GM21619 (cell line): ENCODE measurements at regions not wholly inside any gene's neighbourhood (a gene's known extent, or its start where the extent isn't known, plus 50 kb on each side); places are given as distances from the start of the nearest gene placed in this dataset.

Experiments
- ATAC-seq: cut with Tn5 transposase; IDR thresholded peaks from one replicate; pipeline ENCODE4 v1.9.1; 2021; ENCODE audit not compliant: unreplicated experiment

DNA sequence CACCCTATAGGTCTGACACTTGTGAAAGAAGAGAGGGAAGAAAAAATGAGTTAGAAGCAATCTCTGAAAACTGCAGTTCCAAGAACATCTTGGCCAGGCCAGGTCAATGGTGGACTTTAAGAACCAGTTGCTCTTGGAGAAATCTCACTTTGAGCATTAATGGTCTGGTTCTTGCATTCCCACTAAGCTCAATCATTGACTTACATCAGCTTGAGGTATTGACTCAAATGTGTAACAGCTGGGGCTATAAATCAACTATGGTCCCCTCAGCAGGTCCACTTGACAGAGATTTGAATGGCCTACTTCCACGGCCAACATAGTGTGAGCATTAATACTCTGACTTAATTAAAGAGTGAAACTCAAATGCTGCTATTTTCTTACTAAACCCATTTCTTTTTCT is 357.8 kb upstream of the RGMB start:
- no peak for ATAC-seq

DNA sequence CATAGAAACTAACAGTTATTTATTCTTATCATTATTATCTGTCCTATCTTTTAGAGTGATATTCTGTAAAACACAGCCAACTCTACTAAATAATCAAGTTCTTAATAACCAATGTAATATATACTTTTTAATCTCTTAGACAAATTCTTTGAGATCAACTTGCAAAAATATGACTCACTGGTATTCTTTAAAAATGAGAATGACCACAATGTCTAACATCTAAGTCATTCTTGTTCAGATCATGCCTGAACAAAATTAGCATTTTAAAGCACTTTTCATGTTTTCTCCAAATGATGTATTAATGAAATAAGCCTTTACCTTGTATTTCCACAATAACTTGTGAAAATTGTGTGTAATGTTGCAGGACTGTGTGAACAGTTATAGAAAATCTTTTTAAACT is 356.9 kb upstream of the RGMB start:
- no peak for ATAC-seq

DNA sequence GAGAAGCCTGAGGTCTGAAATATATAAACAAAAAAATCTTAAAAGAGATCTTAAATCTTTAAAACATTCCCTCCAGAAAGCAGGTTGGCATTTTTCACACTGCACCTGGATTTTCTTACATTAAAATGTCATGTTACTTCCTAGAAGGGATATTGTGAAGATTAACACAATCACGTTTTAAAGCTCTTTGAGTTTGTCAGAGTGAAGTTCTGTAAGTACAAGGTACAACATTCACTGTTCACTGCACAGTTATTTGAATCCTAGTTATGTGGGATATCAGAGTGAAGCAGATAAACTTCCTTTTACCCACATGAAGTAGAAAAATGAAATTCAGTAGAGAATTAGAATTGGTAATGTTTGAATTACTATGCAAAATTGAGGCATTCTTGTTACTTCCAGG is 353.6 kb upstream of the RGMB start:
- ATAC-seq, result no peak

DNA sequence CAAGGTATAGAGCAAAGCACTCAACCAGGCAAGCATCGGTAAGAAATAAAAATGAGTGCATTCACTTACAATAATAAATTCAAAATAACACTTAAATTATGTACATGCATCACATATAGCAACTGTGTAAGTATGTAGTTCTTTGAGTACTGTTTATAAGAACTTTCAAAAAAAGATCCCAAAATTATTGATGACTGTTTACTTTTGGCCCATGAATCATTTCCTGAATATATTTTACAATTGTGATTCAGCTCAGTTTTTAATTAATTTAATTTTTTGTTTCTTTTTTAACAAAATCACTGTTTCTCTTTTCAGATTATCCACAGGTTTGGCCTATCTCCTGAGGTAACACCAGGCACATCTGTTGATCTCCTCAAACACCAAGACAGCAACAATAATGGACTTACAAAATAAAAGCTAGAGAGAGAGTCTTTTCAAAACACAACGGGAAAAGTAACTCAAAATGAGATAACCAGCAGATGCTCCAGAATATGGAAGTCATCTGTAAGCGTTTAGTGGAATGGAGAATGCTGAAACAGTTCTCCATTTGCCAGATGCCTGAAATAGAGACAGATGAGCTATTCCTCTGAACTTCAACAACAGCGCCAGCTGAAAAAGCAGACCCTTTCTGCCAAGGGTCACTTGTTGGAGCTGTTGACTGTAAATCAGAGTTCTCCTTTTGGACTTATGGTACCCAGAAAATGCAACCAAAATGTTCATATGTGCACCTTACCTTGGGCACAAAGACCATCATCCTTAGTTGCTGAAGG is 348.6 kb upstream of the RGMB start:
- no peak for ATAC-seq

DNA sequence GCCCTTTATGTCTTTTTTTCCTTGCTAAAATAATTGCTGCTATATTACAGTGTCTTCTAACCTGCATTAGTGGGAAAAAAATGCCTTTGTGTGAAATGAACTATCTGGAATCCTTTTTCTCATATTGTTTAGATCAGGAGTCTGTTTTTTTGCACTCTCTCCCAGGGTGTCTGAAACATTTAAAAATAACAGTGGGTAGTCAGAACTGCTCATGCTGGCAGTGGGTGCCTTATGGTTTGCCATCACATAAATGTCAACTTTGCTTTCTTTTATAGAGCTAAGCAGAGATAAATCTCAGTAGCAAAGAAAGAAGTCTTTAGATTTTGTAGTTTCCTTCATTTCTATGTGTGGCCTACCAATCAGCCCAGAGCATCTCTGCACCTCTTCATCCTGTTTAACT is 347.8 kb upstream of the RGMB start:
- no peak for ATAC-seq

DNA sequence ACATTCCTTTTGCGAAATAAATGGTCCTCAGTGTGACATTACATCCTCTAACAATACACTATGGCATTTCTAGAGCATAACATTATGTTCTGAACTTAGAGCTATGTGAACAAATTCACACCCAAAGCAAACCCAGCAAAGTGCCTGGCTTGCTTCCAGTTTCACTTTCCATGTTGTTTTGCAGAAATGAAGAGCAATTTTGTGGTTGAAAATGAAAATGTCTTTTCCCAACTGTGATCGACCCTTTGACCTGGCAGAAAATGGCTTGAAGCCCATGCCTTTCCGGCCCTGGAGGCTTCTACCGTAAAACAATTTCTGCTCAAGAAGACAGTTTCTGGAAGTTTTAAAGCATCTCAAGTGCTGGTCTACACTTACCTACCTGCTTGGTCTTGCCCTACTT is 344.7 kb upstream of the RGMB start:
- ATAC-seq, result peak; percentile 52

DNA sequence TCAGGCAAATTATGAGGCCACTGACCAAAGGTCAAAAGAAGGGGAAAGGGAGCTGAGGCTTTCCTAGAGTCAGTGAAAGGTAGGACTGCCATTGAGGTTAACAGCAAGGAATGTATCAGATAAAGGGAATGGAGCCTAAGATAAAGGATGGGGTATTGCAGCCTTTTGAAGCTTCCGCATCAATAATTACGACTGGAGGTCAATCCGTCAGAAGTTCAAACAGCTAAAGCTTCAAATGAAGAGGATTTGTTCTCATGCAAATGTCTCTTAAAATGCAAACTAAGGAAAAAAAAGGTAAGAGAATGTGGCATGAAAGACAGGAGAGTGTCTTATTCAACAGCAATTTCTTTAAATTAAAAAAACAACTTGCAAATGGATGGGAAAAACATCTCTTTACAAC is 341.1 kb upstream of the RGMB start:
- ATAC-seq, result no peak

DNA sequence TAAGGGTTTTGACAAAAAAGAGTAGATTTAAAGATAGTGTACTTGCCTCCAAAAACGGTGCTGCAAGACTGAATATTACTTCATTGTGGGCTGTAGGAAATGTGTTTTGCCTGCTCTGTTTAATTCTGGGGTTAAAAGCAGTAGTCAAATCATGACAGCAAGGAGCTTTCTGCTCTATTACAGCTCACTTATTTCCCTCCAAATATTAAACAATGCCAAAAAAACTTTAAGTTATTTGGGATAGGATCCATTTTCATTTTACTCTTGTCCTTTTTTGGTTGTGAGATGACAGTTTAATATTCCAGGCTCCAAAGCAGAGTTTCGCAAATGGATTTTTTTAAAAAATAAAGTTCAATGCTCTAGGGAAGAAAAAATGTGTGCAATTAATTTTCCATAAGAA is 340.4 kb upstream of the RGMB start:
- ATAC-seq, result no peak

DNA sequence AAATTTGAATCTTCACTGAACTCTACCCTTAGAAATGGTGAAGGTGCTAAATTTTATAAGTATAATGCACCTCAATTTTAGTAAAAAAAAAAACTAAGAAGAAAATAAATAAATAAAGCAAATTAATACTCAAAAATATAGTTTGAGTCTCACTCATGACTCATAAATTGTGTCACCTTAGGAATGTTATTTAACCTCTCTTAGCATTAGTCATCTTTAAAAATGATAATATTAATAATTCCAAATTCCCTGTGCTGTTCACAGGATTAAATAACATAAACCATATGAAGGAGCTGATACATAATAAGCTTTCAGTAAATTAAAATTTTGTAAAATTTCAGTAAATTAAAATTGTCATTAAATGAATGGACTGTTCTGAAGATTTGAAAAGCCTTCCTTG is 339.8 kb upstream of the RGMB start:
- no peak for ATAC-seq

DNA sequence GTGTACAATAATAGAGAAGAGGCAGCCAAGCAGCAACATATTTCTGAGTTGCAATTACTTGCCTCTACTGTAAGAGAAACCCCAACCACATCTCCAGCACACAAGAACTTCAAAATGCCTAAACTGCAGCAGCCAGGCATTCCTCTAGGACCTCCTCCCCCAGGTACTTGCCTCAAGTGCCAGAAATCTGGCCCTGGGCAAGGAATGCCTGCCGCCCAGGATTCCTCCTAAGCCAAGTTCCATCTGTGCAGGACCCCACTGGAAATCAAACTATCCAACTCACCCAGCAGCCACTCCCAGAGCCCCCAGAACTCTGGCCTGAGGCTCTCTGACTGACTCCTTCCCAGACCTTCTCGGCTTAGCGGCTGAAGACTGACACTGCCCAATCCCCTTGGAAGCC is 336.8 kb upstream of the RGMB start:
- no peak for ATAC-seq

DNA sequence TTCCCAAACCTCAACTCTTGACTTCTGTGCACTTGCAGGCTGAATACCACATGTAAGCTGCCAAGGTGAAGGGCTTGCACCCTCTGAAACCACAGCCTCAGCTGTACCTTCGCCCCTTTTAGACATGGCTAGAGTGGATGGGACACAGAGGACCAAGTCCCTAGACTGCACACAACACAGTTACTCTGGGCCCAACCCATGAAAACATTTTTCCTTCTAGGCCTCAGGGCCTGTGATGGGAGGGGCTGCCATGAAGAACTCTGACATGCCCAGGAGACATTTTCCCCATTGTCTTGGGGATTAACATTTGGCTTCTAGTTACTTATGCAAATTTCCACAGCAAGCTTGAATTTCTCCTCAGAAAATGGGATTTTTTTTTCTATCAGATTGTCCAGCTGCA is 331.0 kb upstream of the RGMB start:
- no peak for ATAC-seq

DNA sequence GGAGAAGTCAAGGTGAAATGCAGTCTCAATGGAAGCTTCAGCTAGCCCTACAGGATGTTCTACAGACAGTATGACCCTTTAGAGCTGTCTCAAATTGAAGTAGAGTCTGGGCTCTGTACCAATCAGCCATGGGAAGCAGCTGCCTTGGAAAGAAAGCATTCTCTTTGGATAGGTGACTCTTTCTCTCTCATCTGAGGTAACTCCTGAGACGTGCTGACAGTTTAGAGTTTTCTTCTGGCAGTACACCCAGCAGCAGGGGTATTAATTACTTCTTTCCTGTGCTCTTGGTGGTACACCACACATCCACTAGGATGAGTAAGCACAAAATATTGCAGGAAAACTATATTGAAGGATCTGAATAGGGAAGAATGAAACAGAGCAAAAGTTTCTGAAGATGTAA is 329.6 kb upstream of the RGMB start:
- no peak for ATAC-seq

DNA sequence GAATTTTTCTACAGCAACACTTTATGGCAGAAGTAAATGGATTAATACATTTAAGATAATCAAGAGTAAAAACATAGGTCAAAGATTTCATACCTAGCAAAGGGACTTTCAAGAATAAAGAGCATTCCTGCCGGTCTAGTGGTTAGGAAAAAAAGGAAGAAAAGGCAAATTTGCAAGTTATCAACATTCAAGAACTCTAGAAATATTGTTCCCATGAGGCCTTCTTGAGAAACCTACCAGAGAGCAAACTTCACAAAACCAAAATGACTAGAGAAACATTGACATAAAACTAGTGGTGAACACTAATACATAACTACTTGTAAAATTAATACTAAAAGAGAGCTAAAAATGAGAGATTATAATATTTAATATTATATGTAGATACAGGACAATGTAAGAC is 320.2 kb upstream of the RGMB start:
- no peak for ATAC-seq

DNA sequence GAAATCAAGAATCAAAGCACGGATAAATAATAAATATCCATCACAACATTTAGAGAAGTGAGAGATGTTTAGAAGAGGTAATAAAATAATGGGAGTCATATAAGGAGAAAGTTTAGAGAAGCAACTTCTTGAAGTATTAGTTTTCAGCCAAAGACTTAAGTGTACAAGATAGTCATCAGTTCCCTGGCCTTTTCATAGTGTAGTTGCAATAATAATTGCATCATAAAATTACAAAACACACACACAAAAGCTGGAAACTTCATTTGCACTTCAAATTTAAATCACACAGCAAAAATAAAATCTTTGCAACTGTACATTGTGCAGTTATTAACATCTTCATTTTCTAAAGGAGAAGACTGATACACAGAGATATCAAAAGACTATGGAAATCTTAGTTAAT is 319.1 kb upstream of the RGMB start:
- ATAC-seq, result no peak

DNA sequence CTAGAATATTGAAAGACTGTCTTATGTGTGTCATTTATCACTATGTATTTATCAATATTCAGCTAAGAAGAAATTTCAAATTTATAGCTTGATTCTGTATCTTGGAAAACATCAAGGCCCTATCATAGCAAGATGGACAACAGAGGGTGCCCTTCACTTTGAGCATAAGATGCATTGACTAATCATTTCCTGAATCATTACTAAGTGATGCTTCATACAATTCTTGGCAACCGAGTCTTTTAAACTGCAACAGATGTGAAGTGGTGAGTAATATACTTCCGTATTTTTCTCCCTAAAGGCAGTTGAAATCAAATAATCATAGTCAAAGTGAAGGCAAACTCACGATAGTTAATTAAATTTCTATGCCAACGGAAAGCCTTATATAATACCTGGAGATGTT is 318.6 kb upstream of the RGMB start:
- ATAC-seq, result no peak

DNA sequence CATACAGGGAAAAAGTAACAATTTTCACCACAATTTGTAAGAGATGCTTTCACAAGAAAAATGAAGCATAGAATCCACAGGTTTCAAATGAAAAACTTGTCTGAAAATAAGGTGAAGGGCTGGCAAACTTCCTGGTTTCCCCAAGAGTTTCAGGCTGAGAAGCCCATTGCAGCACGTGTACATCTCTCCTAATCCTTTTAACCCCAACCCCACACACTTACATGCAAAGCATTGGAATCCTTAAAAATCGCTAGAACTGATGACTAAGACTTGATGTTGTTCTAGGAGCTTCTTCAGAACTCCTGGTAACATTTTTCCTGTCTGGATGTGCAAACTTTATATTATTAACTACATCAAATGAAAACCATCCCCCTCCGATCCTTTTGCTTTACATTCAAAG is 317.8 kb upstream of the RGMB start:
- ATAC-seq, result no peak

DNA sequence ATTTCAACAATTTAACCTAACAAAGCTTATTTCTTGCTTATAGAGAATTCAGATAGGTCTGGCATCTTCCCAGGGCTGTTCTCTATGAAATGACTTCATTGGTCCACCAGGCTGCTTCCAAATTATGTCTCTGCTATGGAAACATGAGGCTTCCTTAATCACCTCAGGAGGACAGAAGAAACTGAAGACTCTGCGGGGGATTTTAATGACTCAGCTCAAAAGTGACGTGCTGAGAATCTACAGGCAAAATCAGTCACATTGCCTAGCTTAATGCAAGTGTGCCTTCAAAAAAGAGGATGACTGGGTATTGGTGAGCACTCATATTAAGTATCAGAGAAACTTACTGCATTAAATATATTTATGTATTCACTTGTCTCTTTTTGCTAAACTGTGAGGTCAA is 315.5 kb upstream of the RGMB start:
- no peak for ATAC-seq

DNA sequence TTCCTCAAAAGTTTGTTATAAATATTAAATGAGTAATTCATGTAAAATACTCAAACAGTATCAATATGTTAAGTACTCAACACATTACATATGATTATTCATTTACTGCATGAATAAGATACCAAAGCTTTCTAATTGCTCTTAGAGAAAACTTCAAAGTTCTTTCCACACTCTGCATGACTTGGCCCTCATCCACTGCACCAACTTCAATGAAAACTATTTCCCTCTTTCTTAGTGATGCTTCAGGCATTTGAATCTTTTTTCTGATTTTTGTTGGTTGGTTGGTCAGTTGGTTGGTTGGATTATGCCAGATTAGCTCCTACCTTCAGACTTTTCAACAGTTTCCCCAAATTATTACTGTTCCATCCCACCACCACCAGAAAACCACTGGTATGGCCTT is 314.7 kb upstream of the RGMB start:
- ATAC-seq, result no peak

DNA sequence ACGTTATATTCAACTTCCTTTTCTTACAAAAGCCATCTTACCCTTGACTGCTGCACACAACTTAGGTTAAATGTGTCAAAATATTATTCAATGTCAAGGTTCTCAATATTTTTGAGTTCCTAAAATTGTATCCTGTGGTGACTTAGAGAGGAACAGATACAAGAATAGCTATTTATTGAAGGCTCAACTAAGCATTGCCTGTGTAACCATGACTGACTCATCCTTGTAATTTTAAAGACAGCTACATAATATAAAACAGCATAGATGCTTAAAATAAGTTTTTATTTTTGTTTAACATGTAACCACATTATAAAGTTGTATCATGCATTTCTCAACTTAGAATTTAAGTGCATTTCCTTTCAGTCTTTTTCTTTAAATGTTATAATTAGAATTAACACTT is 312.9 kb upstream of the RGMB start:
- no peak for ATAC-seq

DNA sequence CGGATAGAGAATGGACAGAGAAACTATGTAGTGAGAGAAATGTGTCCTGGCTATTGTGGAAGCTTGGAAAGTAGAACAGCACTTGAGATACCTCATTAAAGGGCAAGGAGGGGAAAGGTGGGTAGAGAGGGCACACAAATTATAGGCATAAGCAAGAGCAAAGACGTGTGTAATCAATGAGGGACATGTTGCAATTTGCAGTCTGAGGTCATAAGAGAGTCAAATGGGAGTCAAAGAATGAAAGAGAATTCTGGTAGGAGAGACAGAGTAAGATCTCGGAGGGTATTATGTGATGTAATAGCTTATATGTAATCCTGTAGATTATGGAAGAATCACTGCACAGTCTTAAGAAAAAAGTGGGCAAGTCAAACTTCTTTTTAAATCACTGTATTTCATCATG is 312.0 kb upstream of the RGMB start:
- no peak for ATAC-seq

DNA sequence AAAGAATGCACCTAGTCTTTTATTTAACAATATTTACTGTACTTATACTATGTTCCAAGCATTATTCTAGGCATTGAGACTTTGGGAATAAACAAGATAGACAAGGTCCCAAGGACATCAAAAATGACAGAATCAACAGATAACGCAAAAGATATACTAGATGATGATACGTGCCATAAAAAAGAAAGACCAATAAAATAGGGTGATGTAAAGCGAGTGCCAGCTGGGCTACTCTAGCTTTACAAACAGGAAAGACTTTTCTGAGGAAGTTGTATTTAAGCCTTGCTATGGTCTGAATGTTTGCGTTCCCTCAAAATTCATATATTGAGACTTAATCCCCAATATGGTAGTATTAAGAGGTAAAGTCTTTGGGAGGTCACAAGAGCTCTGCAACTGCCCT is 310.2 kb upstream of the RGMB start:
- ATAC-seq, result no peak

DNA sequence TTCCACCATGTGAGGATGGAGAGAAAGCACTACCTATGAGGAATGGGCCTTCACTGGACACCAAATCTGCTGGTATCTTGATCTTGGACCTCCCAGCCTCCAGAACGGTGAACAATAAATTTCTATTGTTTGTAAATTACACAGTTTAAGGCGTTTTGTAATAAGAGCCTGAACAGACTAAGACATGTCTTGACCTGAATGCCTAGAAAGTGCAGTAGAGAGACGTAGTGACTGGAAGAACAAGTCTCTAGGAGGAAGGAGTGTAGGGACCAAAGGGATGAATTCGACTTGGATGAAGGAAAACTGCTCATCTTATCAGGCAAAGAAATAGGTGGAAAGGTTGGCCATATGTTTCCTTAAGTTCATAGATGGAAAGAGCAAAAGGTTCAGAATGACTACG is 309.8 kb upstream of the RGMB start:
- no peak for ATAC-seq

DNA sequence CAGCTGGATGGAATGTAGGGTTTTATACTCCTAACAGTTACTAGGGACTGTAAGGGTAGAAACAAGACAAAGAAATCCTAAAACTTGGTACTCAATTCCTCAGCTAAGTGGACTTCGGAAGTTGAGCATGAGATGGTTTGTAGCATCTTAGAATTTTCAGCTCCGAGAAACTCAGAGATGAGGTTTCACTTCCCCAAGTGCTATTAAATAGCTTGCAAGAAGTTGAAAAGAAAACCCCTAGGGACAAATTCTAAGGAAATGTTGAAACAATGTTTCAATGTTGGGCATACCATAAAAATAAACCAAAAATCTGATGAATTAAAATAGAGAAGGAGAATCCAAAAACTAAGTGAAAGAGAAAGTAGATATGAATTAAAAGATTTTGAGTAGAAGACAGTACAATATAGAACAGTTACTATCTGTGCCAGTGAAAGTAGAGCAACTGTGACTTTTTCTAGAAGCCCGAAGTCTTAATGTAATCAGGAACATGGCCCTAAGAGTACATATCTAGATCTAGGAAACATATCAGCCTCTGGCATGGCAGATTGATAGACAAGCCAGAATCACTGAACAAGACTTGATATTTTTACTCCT is 308.6 kb upstream of the RGMB start:
- ATAC-seq, result peak; percentile 79
